Mononuclear cell (primary cell): ENCODE measurements at regions not wholly inside any gene's neighbourhood (a gene's known extent, or its start where the extent isn't known, plus 50 kb on each side); places are given as distances from the start of the nearest gene placed in this dataset.

Experiments
- H3K27me3 ChIP-seq: 2 replicates; pipeline ENCODE4 v1.6.0; 2011; ENCODE audit warnings: low read length, control low read depth; ENCODE audit not compliant: insufficient read depth
- H3K4me1 ChIP-seq: 2 replicates; pipeline ENCODE4 v1.5.1; 2011; ENCODE audit warnings: mild to moderate bottlenecking, low read length, control low read depth; ENCODE audit not compliant: insufficient read depth
- H3K4me3 ChIP-seq: 2 replicates; pipeline ENCODE4 v1.5.1; 2011; ENCODE audit warnings: mild to moderate bottlenecking, low read length, moderate library complexity
- H3K9me3 ChIP-seq: 2 replicates; pipeline ENCODE4 v1.5.1; 2011; ENCODE audit warnings: low read depth, mild to moderate bottlenecking, control low read depth, low read length

- Histone ChIP-seq H3K4me3 (no peak overlapping the region), H3K27me3 (no peaks in the 10 kb centered on the region), H3K4me1 (peaks cover 17% of the 10 kb centered on the region), H3K9me3 (no peaks in the 10 kb centered on the region)
These were observed 130.1 kb downstream of the RNASET2 start for GRCh38 chr6:166826264-166826663.

GRCh38 chr6:166825553-166826145 is 130.7 kb downstream of the RNASET2 start:
- Histone ChIP-seq H3K4me1 (peaks cover 10% of the 10 kb centered on the region), H3K27me3 (no peaks in the 10 kb centered on the region), H3K9me3 (no peaks in the 10 kb centered on the region), H3K4me3 (no peak overlapping the region)

DNA sequence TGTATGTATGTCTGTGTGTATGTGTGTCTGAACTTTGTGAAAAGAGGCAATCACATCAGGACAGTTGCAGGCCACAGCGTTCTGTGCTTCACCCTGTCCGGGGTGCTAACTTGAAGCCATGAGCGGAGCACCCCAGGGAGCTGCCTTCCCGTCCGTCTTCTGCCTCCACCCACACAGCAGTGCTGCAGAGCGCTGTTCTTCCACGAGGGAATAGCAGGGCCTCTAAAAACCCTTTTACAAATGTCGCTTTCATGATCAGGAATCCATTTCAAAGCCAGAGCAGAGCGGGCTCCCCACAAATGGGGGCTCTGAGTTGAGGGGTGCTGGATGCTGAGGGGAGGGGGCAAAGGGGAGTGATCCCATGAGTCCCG is 131.5 kb downstream of the RNASET2 start:
- Histone ChIP-seq H3K4me3 (no peak overlapping the region), H3K4me1 (peaks cover 5% of the 10 kb centered on the region), H3K27me3 (no peaks in the 10 kb centered on the region), H3K9me3 (no peaks in the 10 kb centered on the region)

DNA sequence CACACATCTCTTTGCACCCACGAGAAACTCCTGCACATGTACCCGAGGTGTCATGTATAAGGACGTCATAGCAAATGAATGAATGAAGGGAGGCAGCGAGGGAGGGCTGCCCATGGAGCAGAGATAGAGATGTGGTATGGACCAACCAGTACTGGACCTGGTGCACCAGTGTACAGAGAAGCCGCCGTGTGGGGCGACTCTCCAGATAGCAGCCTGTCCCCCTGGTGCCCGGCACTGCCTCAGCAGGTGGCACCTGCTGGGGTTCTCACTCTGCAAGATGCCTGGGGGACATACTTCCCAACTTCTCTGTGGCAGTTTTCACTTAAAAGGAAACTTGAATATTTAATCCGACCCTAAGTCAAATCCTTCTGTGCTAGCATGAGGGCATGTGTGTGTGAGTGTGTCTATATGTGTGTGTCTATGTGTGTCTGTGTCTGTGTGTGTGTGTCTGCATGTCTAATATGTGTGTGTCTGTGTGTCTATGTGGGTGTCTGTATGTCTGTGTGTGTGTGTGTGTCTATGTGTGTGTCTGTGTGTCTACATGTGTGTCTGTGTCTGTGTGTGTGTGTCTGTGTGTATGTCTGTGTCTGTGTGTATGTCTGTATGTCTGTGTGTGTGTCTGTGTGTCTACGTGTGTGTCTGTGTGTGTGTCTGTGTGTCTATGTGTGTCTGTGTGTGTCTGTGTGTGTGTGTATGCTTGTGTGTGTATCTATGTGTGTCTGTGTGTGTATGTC is 132.0 kb downstream of the RNASET2 start:
- Histone ChIP-seq H3K27me3 (no peaks in the 10 kb centered on the region), H3K4me1 (no peaks in the 10 kb centered on the region), H3K4me3 (no peak overlapping the region), H3K9me3 (no peaks in the 10 kb centered on the region)

DNA sequence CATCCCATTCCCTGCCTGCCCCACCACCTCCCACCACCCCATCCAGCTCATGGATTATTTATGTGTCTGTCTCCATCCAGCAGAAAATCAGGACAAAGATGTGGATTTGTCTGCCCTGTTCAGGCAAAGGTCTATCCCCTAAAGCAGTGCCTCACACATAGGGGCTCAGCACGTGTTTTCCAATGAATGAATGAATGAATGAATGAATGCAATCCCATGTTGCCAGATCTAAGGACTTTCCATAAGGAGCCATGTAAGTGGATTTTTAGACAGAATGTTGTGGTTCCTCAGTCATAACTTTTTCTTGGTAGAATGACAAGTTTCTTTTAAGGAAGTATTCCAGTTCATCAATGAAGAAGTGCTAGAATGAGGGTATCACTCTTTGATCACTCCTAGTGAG is 133.7 kb downstream of the RNASET2 start:
- H3K27me3 ChIP-seq: no peaks in the 10 kb centered on the region
- no peak overlapping the region for H3K4me3 ChIP-seq
- no peaks in the 10 kb centered on the region for H3K4me1 ChIP-seq
- H3K9me3 ChIP-seq: no peaks in the 10 kb centered on the region

GRCh38 chr6:166820483-166820882 is 135.9 kb downstream of the RNASET2 start:
- no peaks in the 10 kb centered on the region for H3K27me3 ChIP-seq
- H3K9me3 ChIP-seq: no peaks in the 10 kb centered on the region
- no peak overlapping the region for H3K4me3 ChIP-seq
- H3K4me1 ChIP-seq: no peaks in the 10 kb centered on the region

GRCh38 chr6:166820070-166820469 is 136.3 kb downstream of the RNASET2 start:
- Histone ChIP-seq H3K9me3 (no peaks in the 10 kb centered on the region), H3K27me3 (no peaks in the 10 kb centered on the region), H3K4me1 (no peaks in the 10 kb centered on the region), H3K4me3 (no peak overlapping the region)

DNA sequence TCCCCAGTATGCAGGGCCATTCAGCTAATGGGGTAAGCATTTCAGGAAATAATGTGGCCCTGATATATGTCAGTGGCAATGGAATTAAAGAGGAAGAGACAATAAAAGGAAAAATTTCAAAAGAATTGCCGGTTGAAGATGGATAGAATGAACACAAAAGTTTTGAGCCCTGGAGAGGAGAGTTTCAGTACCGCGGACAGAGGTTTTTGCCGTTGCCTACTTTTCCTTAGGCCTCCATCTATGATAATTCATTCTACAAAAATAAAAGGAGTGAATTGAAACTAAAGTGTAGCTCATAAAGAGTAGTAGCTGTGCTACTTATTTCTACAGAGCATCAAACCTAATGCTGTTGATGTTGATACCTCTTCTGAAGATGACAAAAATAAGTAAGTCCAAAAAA is 140.7 kb downstream of the RNASET2 start:
- H3K27me3 ChIP-seq: no peaks in the 10 kb centered on the region
- no peaks in the 10 kb centered on the region for H3K4me1 ChIP-seq
- no peaks in the 10 kb centered on the region for H3K9me3 ChIP-seq
- H3K4me3 ChIP-seq: no peak overlapping the region

GRCh38 chr6:166814390-166814789 is 142.0 kb downstream of the RNASET2 start:
- Histone ChIP-seq H3K4me3 (no peak overlapping the region), H3K27me3 (no peaks in the 10 kb centered on the region), H3K9me3 (no peaks in the 10 kb centered on the region), H3K4me1 (no peaks in the 10 kb centered on the region)

GRCh38 chr6:166813461-166813860 is 142.9 kb downstream of the RNASET2 start:
- Histone ChIP-seq H3K4me1 (no peaks in the 10 kb centered on the region), H3K4me3 (no peak overlapping the region), H3K9me3 (no peaks in the 10 kb centered on the region), H3K27me3 (no peaks in the 10 kb centered on the region)

DNA sequence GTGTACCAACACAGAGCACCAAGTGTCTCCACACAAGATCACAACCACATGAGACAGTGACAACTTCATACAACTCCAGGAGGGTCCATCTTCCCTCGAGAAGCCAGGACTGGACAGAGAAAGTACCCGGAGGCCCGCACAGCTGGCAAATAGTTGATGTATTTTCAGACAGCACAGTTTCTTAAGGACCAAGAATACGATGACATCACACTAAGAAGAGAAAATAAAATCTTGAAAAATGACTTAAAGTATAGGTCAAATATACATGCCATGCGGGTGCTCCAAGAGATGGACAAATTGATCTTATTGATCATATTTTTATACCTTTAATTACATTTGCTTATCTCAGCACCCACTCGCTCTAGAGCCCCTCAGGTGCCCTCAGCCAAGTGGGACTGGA is 145.5 kb downstream of the RNASET2 start:
- no peak overlapping the region for H3K4me3 ChIP-seq
- no peaks in the 10 kb centered on the region for H3K4me1 ChIP-seq
- no peaks in the 10 kb centered on the region for H3K27me3 ChIP-seq
- peaks cover 14% of the 10 kb centered on the region for H3K9me3 ChIP-seq

DNA sequence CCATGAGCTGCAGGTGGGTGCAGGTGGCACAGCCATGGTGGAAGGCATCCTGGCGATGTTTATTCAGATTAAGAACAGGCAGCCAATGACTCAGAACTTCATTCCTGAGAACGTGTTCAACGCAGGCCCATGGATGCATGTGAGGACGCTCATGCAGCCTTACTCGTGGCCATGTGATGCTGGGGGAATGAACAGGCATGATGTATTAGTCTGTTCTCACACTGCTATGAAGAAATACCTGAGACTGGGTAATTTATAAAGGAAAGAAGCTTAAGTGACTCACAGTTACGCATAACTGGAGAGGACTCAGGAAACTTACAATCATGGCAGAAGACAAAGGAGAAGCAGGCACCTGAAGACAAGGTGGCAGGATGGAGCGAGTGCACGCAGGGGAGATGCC is 146.6 kb downstream of the RNASET2 start:
- H3K4me3 ChIP-seq: no peak overlapping the region
- H3K4me1 ChIP-seq: no peaks in the 10 kb centered on the region
- H3K27me3 ChIP-seq: no peaks in the 10 kb centered on the region
- H3K9me3 ChIP-seq: peaks cover 18% of the 10 kb centered on the region

DNA sequence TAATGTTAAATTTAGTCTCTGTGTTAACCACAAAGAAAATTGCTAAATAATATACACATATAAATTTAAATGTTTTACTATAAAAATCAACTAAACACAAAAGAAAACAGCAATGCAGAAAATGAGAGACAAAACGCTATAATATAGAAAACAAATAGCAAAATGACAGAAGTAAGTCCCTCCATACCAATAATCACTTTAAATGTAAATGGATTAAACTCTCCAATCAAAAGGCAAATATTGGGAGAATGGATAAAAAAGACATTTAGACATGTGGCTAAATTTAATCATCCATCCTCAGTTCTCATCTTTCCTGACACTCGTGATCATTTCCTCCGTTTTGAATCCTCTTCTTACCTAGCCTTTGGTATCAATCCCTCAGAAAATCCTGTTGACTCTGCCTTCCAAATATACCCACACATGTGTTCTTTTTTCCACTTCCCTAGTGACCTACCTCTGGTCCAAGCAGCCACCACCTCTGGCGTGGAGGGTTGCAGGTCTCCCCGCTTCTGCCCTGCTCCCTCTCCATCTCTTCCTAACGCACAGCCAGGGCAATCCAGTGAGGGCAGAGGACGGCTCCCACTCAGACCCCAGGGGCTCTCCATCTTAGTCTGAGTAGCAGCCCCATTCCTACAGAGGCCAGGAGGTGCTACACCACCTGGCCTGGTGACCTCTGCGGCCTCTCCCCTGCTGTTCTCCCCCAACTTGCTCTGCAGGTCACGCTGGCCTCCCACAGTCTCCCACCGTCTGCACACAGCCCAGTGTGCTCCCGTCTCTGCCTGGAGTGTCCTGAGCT is 149.2 kb downstream of the RNASET2 start:
- no peak overlapping the region for H3K4me3 ChIP-seq
- H3K9me3 ChIP-seq: peaks cover 18% of the 10 kb centered on the region
- no peaks in the 10 kb centered on the region for H3K4me1 ChIP-seq
- H3K27me3 ChIP-seq: no peaks in the 10 kb centered on the region

GRCh38 chr6:166806217-166806838 is 150.0 kb downstream of the RNASET2 start:
- no peak overlapping the region for H3K4me3 ChIP-seq
- no peaks in the 10 kb centered on the region for H3K4me1 ChIP-seq
- H3K9me3 ChIP-seq: peaks cover 18% of the 10 kb centered on the region
- H3K27me3 ChIP-seq: no peaks in the 10 kb centered on the region

- no peaks in the 10 kb centered on the region for H3K27me3 ChIP-seq
- H3K9me3 ChIP-seq: peaks cover 18% of the 10 kb centered on the region
- H3K4me1 ChIP-seq: no peaks in the 10 kb centered on the region
- no peak overlapping the region for H3K4me3 ChIP-seq
These were observed 152.9 kb downstream of the RNASET2 start for GRCh38 chr6:166803471-166803870.
